GM12878 (cell line): ENCODE measurements at regions not wholly inside any gene's neighbourhood (a gene's known extent, or its start where the extent isn't known, plus 50 kb on each side); places are given as distances from the start of the nearest gene placed in this dataset.
"Not testable (repeated sequence)": the region's sequence is repeated elsewhere in the genome, so short reads cannot be mapped to it uniquely, and the experiment has no call there.

ENCODE experiments used
- ATAC-seq: fragments of 200-7000 bp; cut with Tn5 transposase; 3 replicates; pipeline ENCODE4 v1.9.1; 2020; ENCODE audit warnings: mild to moderate bottlenecking, moderate library complexity
- BruUV-seq: library from RNA; stranded (reverse); fragments of 400-500 nt; replicated peaks from 2 replicates; lab custom pipeline; 2021; lab: Mats Ljungman, UMichigan
- CTCF ChIA-PET: fragments of 300-600 bp; sonication (Branson Sonifier 250); formaldehyde crosslinking; extraction: SDS; loops from one replicate; lab custom pipeline; 2021; ENCODE audit warnings: inconsistent platforms; lab: Yijun Ruan, JAX
- POLR2A ChIA-PET: fragments of 350-600 bp; formaldehyde crosslinking; extraction: SDS; loops from one replicate; lab custom pipeline; 2021; ENCODE audit warnings: inconsistent platforms; lab: Charles Lee
- RAD21 ChIA-PET: fragments of 300-600 bp; sonication (Branson Sonifier 250); formaldehyde crosslinking; loops from one replicate; lab custom pipeline; 2023; ENCODE audit warnings: antibody characterized with exemption; ENCODE audit not compliant: unreplicated experiment; lab: Charles Lee
- SMC1A ChIA-PET: fragments of 300-600 bp; sonication (Branson Sonifier 250); formaldehyde crosslinking; loops from one replicate; lab custom pipeline; 2023; ENCODE audit not compliant: unreplicated experiment, uncharacterized antibody; lab: Charles Lee
- DNase-seq: peaks from one replicate; pipeline ENCODE4 v3.0.0-alpha.2; 2011; ENCODE audit warnings: low read depth, low spot score
- FAIRE-seq: peaks from 3 replicates; lab custom pipeline; 2011; peaks lifted over from hg19 to GRCh38; lab: Jason Lieb, UNC
- H2AFZ ChIP-seq: 2 replicates; pipeline ENCODE4 v1.6.0; 2011; ENCODE audit warnings: low read depth, low read length, control low read depth; ENCODE audit not compliant: control insufficient read depth
- H3K27ac ChIP-seq: 2 replicates; pipeline ENCODE4 v1.5.1; 2011; ENCODE audit warnings: control low read depth; ENCODE audit not compliant: control insufficient read depth, insufficient read depth
- H3K27me3 ChIP-seq, 2 experiments: replicated peaks in 1 of 2; 2 replicates each; pipeline versions ENCODE4 v1.6.0 to v1.6.1; 2011; ENCODE audit warnings: low read length in 1 of 2; ENCODE audit not compliant: control insufficient read depth in 2 of 2, insufficient read depth in 2 of 2
- H3K36me3 ChIP-seq, 2 experiments: 2 replicates each; pipeline ENCODE4 v1.5.1; 2011; ENCODE audit warnings: low read length in 1 of 2; ENCODE audit not compliant: control insufficient read depth in 2 of 2, insufficient read depth in 2 of 2
- H3K4me1 ChIP-seq: 2 replicates; pipeline ENCODE4 v1.6.1; 2011; ENCODE audit warnings: mild to moderate bottlenecking, low read length, moderate library complexity, mixed read lengths; ENCODE audit not compliant: control insufficient read depth, insufficient read depth
- H3K4me2 ChIP-seq: 2 replicates; pipeline ENCODE4 v1.6.0; 2011; ENCODE audit warnings: control low read depth; ENCODE audit not compliant: control insufficient read depth, insufficient read depth
- H3K4me3 ChIP-seq: fragments of 200-600 bp; sonication (generic); 2 replicates; pipeline ENCODE4 v1.5.1; 2016
- H3K79me2 ChIP-seq: 2 replicates; pipeline ENCODE4 v1.6.0; 2011; ENCODE audit warnings: low read length; ENCODE audit not compliant: control insufficient read depth, insufficient read depth
- H3K9ac ChIP-seq: 2 replicates; pipeline ENCODE4 v1.8.0; 2011; ENCODE audit warnings: low read length, control low read depth, mixed read lengths; ENCODE audit not compliant: control insufficient read depth, insufficient read depth
- H3K9me3 ChIP-seq: replicated peaks from 3 replicates; pipeline ENCODE4 v1.5.1; 2011; ENCODE audit warnings: mild to moderate bottlenecking, low read length; ENCODE audit not compliant: control insufficient read depth, insufficient read depth
- H4K20me1 ChIP-seq: 2 replicates; pipeline ENCODE4 v1.6.0; 2011; ENCODE audit not compliant: control insufficient read depth, insufficient read depth
- ASH2L ChIP-seq: fragments of 300-600, 200-600 bp; sonication (generic); IDR thresholded peaks from 2 replicates; pipeline ENCODE4 v1.6.1; 2017; ENCODE audit warnings: low read depth, mild to moderate bottlenecking, borderline replicate concordance
- WGBS: methylation state at CpG from one replicate; pipeline ENCODE4 v1.1.6; 2016; ENCODE audit warnings: low lambda C conversion rate; ENCODE audit not compliant: insufficient replicate concordance, insufficient coverage; ENCODE audit errors: missing lambda C conversion rate; 5-methylcytosine and 5-hydroxymethylcytosine counted together
- in situ Hi-C: fragments of 300-500 bp; cut with MboI; formaldehyde crosslinking; loops from 9 replicates; pipeline ENCODE4 v1.14.3; 2018; ENCODE audit warnings: mixed read lengths
- intact Hi-C: fragments of 100-400 bp; cut with micrococcal nuclease; formaldehyde crosslinking; loops from one replicate; pipeline ENCODE4 v1.14.2; 2022; ENCODE audit not compliant: unreplicated experiment

- POLR2A ChIA-PET, H3K27me3 ChIP-seq, in situ Hi-C loops, RAD21 ChIA-PET, SMC1A ChIA-PET, BruUV-seq, FAIRE-seq, CTCF ChIA-PET, H3K4me1 ChIP-seq, H3K27ac ChIP-seq, DNase-seq, H2AFZ ChIP-seq, H3K4me2 ChIP-seq, H4K20me1 ChIP-seq, H3K36me3 ChIP-seq, H3K79me2 ChIP-seq, H3K9me3 ChIP-seq, intact Hi-C loops, H3K9ac ChIP-seq, H3K4me3 ChIP-seq, ATAC-seq: not testable (repeated sequence)
- 6% methylated on average over 5 of the region's 5 CpGs for WGBS
These were observed 182.0 kb downstream of the NPFFR2 start for GRCh38 chr4:72213763-72214162.

- ChIA-PET RAD21 (no interaction called here), POLR2A (no interaction called here), CTCF (no interaction called here)
- Histone ChIP-seq H3K4me3 (no peak overlapping the region), H3K36me3 (no peaks in the 10 kb centered on the region), H3K9me3 (no peaks in the 10 kb centered on the region; the same call in 1 of the 3 replicates), H3K27me3 (no peaks in the 10 kb centered on the region), H3K4me1 (no peaks in the 10 kb centered on the region), H3K9ac (no peak overlapping the region), H2AFZ (no peak overlapping the region)
- intact Hi-C loops, result no loop called here
- DNase-seq, result no peak
- 36% methylated on average over 2 of the region's 2 CpGs for WGBS
- TF ChIP-seq ASH2L, result no peak
- TF ChIP-seq, all 136 proteins: peak for 0
- SMC1A ChIA-PET, result interaction anchor here (1.3 kb wide), 1 partner anchor 9 kb away, joined by 4 read pairs; no protein-coding TSS in a partner anchor
- ATAC-seq, result no peak
- no peak for FAIRE-seq
- H3K27ac ChIP-seq, result no peak overlapping the region
- in situ Hi-C loops, result no loop called here
- H3K4me2 ChIP-seq, result no peak overlapping the region
- no TSS peak for BruUV-seq
- H3K79me2 ChIP-seq, result no peaks in the 10 kb centered on the region
- no peaks in the 10 kb centered on the region for H4K20me1 ChIP-seq
These were observed 183.4 kb downstream of the NPFFR2 start for GRCh38 chr4:72215198-72215597.
